Posterior cingulate gyrus (tissue), 11 donors: ENCODE measurements at regions not wholly inside any gene's neighbourhood (a gene's known extent, or its start where the extent isn't known, plus 50 kb on each side); places are given as distances from the start of the nearest gene placed in this dataset.

Source experiments
- DNase-seq, 10 donors: peaks; one replicate each; pipeline versions ENCODE4 v3.0.0 to v3.0.0-alpha.2; 2020 to 2021; ENCODE audit warnings: mixed read lengths in 3 of 10
- intact Hi-C: fragments of 100-400 bp; cut with DNase I; formaldehyde crosslinking; loops from one replicate; pipeline ENCODE4 v1.15.1; 2023

DNA sequence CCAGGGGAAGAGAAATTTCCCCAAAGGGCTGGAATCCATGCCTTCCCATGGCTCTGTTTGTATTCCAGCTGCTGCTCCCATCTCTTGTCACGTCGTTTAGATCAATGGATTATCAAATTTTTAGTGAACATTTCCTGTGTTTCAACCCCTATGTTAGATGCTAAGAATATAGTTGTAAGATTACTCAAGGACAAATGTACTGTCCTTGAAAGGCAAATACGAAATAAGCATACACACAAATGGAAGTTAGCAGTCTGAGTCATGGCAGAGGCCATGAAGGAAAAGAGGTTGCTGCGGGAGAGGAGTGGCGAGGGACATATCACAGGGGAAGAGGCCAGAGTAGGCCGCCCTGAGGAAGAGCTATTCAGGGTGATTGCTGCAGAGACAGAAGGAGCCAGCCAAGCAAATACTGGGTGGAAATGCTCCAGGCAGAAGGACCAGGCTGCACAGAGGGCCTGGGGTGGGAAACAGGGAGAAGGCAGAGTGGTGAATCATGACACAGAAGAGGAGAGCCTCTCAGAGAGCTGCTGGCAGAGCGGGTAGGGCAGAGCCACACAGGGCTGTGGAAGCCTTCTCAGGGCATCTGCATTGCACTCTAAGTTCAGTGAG lies 219.2 kb upstream of the LRFN2 start:
- no peak for DNase-seq
- intact Hi-C loops: no loop called here

DNA sequence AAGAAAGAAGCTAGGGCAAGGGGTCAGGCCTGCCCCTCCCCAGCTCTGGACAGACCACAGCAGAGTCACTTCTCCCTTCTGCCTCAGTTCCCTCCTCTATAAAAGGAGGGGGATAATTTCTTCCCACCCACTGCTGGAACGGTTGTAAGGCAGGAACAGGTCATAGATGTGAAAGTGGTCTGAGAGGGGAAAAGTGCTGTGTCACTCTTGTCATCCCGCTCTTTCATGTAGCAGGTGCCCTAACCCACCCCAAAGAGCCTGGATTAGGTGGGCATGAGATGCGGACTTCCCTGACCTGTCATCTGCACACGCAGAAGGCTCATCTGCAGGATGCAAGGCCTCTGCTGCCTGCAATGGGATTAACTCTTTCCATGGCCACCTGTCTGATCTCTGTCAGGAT lies 218.2 kb upstream of the LRFN2 start:
- intact Hi-C loops: no loop called here
- DNase-seq: no peak

DNA sequence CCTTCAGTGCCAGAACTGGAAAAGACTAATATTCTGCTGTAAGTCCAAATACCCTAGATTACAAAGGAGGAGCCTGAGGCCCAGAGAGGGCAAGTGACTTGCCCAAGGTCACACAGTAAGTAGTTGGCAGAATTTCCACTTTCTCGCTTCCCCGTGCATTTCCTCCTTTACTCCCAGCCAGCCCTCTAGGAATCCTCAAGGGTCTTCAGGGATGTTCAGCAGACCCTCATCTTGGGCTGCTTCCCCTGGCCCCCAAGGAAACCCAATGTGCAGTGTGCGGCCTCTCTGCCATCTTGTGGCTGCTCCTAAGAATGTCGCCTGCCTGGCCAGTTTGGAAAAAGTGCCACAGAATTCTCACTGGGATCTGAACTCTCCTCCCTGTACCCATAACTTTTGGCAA lies 217.7 kb upstream of the LRFN2 start:
- intact Hi-C loops: no loop called here
- DNase-seq: peak in 1 of 10 donors; percentile 67

DNA sequence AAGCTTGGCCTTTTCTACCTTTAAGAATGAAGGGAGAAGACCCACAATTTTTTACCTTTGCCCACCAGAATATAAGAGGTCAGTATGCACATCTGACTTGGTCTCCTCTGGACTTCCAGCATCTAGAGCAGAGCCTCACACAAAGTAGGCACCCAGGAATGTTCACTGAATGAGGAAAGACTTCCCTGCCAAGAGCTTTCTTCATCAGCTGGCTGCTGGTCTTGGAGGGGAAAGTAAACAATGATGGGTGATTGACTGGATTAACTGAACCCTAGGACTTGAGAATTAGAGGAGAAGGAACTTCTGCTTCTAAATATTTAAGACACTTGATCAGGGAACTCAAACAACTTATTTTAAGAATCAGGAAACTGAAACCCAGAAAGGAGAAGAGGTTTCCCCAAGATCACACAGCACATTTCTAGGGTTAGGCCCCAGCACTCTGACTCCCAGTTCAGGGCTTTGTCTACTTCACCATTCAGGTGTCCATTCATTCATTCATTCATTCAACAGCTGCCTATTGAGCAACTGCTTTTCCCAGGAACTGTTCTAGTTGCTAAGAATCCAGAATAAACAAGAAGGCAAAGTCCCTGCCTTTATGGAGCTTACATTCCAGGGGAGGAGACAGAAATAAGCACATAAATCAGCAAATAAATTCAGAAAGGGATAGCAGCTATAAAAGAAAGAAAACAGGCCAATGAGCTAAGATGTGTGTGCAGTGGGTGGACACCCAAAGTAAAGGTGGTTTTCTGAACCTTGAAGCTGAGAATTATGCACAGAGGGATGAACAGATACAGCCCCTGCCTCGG lies 216.9 kb upstream of the LRFN2 start:
- intact Hi-C loops: no loop called here
- no peak for DNase-seq

DNA sequence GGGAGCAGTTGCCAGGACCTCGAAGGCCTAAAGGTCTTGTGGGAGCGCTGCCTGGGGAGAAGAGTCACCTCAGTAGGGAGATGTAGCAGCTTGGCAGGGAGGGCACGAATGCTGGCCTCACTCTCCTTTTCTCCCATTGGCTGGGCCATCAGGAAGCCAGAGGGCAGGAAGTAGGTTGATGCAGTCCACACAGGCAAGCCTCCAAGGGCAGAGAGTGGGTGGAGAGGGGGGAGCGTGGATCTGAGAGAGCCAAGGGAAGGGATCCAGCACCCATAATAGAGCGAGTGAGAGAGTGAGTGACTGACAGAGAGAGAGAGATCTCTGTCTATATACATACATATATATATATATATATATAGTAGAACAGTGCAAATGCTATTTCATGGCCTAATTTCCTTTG lies 215.3 kb upstream of the LRFN2 start:
- DNase-seq: peak in 1 of 10 donors; percentile 33
- intact Hi-C loops: no loop called here

DNA sequence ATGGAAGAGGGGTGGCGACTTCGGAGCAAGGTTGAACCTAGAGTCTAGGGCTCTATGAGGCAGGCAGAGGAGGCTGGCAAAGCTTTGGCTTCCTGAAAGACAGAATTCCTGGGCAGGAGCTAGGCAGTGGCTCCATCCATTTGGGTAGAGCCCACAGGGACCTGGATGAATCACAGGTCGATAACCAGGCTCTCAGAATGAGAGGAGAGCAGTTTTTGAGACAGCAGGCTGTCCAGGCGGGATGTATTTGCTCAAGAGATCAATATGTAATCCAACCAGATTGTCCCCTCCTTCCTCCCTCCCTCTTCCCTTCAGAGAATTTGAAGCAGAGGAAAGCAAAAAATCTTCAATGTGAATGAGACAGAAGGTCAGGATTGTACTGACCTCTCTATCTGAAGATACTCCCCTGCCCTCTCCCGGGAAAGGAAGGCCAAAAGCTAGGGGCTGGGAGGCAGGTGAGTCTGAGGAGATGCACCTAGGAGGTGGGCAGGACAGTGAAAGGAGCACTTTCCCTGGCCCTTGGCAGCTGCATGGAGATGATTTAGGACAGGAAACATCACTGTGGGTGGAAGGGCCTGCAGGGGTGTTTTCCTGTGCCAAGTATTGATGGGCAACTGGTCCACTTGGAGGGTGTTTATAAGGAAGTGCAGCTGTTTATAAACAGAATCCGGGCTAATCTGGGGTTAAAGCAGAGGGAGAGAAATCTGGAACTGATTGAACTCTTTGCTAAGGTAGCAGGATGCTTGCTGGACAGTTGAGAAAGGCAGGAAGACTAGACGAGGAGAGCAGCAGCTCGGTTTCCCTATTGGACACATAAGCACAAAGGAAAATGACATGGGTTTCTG lies 212.4 kb upstream of the LRFN2 start:
- no peak for DNase-seq
- intact Hi-C loops: no loop called here

DNA sequence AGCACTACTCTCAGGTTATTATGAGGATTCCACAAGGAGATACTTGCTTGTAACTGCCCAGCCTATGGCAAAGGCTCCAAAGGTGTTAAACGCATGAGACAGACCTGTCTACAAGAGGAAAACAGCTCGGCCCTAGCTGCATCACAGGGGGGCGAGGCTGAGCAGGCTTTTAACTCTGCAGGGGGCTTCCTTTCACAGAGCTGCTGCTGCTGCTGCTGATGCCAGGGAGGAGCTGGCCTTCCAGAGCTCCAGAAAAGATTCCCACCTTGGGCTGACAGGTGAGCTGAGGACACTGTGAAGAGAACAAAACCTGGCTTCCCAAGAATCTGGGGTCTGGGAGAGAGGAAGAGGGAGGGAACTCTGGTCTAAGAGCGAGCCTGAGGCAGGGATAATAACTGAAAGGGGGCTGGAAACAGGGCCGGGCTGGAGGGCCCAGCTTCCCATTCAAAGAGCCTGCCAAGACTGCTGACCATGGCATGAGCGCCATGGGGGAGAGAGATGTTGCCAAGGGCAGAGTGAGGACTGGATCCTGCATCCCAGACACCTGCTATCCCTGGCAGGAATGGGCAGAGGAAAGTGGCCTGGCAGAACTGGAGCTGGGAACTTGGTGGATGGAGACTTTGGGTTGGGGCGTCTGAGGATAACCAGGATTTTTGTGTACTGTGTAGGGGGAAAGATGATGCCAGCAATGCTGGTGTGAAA lies 211.1 kb upstream of the LRFN2 start:
- intact Hi-C loops: no loop called here

DNA sequence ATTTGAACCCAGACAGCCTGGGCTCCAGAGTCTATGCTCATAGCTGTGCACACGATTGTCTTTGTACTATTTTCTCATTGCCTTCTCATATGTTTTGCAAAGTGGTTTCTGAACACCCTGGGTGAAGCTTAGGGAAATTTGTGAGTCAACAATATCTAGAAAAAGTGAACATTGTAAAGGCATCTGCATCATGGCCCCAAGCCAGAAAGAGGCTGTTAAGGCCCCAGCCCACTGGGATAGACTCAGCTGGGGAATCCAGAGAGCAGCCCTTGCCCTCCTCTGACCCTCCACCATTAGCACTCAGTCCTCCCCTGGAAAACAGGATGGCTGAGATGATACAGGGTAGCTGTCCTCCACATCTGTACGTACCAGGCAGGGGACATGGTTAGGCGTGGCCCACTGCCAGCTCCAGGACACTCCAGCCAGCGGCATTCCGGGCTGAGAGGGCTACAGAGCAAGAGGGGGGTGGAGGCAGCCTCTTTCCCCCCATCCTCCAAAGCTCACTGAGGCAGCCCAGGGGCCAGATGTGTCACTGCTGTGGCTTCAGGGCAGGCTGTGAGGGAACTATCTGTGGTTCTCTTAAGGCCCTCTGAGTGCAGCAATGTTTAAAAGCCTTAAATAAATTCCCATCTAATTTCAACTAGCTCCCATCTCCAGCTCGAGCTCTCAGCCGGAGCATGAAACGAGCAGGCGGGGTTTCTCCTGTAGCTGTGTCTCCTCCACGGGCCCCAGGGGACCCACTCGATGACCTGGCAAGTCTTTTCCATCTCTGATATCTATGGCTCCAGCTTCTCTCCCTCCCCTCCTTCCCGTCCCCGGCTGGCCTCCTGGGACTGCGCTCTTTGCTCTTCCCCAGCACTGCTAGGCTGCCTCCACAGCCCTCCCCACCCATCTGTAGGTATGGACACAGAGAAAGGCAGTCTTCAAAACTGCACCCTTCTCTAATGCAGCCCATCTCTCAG lies 209.4 kb upstream of the LRFN2 start:
- DNase-seq: no peak
- intact Hi-C loops: no loop called here

More for the DNA sequence above, 211.1 kb upstream of the LRFN2 start:
- DNase-seq: no peak

DNA sequence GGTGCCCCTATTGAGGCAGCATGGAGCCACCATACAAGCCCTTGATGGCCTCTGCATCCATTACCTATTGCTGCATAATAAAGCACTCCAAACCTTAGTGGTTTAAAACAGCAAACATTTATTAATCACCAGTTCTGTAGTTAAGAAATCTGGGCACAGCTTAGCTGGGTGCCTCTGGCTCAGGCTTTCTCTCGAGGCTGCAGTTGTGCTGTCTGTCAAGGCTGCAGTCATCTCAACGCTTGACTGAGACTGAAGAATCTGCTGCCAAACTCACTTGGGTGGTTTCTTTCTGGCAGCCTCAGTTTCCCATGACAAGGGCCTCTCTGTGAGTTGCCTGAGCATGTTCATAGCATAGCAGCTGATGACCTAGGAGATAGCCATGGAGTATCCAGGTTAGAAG lies 207.4 kb upstream of the LRFN2 start:
- DNase-seq: no peak
- intact Hi-C loops: no loop called here

DNA sequence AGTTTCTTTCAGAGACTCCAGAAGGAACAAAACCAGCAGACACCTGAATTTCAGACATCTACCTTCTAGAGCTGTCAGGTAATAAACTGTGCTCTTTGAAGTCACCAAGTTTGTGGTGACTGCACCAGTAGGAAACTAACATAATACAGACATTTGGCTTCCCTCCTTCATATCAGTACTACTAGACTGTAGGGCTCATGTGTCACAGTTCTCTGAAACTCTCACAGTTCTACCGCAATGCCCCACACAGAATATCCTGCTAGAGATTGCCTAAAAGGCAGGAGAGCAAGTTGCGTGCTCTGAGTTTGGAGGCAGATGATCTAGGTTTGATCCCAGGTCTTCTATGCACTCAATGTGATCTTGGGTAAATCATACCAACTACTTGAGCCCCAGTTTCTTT lies 205.0 kb upstream of the LRFN2 start:
- intact Hi-C loops: no loop called here

DNA sequence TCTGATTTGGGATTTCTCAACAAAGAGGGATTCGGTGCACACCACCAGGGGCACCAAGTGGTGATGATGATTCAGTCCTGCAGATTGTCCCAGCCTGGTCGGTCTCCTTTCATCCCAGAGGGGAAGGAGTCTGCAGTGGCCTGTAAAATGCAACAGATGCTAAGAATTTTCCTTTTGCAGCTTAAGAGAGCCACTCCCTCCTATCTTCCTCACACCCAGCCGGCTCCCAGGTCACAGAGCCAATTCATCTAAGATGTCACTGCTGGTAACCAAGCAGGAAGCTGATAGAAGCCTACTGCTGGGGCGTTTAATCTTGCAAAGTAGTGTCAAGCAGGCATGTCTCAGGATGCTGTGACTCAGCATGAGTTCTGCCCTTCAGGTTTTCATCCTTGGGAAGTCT lies 203.8 kb upstream of the LRFN2 start:
- no peak for DNase-seq
- intact Hi-C loops: no loop called here

More for the DNA sequence above, 205.0 kb upstream of the LRFN2 start:
- no peak for DNase-seq

DNA sequence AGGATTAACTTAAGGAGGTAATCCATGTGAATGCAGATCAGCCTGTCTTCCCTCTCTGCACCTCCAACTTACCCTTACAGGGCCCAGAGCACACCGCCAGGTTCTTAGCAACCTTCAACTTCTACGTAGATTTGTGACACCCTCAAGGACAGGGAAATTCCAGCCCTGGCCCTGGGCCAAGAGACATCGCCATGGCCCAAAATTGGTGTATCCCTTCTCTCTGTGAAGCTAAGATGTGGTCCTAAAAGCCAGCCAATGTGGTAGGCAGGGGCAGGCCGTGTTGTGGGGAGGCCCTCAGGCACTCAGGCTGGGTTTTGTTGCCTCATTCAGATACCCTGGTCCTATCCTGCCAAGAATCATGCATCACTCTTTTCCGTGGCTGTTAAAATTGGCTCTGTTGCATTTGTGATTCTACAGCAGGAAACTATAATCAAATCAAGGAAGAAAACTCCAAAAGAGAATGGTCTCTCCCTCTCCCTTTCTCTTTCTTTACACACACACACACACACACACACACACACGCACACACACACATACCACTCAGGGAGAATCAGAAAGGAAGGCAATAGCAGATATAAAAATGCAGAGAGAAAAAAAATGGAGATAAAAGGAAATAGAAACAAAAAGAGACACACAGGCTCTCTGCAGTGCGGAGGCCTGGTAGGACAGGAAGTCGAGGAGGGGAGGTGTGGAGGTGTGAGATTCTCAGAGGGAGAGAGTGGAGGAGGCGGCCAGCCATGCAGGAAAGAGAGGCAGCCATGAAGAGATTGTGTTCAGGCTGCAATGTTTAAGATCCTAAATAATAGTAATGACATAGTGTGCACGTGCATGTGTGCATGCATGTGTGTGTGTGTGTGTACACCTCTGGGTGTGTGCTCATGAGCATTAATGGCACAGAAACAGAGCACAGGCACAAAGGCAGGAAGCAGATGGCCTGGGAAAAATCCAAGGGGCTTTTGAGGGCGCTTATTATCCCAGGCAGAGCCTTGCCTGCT lies 201.8 kb upstream of the LRFN2 start:
- peak in 5 of 10 donors; percentile 31 to 87 (median 53) for DNase-seq
- intact Hi-C loops: no loop called here

DNA sequence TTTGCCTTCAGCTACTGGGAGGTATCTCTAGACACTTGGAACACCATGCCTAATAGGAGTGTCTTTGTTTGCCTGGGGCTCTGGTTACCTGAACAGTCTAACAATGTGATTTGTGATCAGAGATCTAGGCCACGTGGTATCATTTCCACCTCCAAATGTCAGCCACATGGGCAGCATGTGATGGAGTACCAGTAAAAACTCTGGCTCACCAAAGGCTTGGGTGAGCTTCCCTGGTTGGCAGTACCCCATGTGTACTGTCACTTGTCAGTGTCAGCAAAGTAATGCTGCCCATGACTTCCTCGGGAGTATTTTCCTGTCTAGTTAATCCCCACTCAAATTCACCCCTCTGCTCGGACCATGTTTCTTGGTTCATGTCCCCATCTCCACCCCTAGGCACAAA lies 195.2 kb upstream of the LRFN2 start:
- intact Hi-C loops: no loop called here
- DNase-seq: no peak

DNA sequence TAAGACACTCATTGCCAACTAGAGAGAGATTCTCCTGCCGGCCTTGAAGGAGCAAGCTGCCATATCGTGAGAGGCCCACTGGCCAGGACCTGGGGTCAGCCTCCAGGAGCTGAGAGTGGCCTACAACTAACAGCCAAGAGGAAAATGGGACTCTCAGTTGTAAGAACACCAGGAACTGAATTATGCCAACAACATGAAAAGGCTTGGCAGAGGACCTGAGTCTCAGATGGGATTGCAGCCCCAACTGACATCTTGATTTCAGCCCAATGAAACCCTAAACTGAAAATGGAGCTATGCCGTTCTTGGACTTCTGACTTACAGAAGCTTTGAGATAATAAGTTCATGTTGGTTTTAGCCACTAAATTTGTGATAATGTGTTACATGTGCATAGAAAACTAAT lies 193.5 kb upstream of the LRFN2 start:
- intact Hi-C loops: no loop called here
- DNase-seq: no peak

DNA sequence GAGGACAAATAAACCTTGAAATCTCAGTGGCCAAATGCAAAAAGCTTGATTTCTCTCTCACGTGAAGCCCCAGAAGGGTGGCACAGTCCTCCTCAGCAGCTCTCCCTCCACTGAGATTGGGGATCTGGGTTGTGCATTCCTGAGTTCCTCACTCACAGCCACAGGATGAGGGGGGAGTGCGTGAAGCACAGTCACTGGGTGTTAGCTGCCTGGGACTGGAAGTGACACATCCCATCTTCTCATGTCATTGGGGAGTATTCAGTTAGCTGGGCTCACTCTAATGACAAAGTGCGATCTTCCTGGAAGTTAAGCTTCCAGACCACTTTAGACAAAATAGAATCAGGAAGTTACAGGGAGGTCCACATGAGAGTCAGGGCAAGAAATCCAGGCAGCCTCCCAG lies 192.2 kb upstream of the LRFN2 start:
- intact Hi-C loops: no loop called here
- no peak for DNase-seq

DNA sequence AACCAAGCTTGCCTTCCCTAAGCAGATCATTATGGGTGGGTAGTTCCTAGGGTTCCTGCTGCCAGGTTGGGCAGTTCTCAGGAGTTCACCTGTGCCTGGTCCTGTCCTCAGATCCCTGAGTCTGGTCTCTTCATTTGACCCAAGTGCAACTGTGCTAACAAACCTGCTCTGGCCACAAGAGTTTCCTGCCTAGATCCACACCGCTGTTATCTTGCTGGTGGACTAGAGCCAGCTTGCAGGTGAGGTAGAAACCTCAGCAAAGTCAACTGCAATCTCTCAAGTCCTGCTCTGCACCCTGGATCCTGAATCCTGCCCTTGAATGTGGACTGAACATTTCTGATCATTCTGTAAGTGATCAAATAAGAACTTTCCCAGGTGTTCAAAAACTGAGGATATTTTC lies 191.8 kb upstream of the LRFN2 start:
- no peak for DNase-seq
- intact Hi-C loops: no loop called here

DNA sequence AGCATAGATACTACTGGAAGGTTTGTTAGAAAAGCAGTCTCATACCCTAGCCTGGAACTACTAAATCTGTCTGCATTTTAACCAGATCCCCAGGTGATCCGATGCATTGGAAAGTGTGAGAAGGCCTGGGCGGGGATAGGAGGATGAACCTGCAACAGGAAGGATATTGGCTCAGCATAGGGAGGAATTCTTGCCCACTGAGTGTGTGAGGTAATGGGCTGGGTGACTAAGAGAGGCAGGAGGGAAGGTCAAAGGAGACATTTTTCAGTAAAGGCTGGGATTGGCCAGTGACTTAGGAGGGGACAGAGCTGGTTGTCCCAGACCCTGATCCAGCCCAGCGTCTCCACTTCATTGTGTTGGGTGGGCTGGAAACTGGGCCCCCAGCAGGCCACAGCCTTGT lies 191.0 kb upstream of the LRFN2 start:
- no peak for DNase-seq
- intact Hi-C loops: no loop called here

DNA sequence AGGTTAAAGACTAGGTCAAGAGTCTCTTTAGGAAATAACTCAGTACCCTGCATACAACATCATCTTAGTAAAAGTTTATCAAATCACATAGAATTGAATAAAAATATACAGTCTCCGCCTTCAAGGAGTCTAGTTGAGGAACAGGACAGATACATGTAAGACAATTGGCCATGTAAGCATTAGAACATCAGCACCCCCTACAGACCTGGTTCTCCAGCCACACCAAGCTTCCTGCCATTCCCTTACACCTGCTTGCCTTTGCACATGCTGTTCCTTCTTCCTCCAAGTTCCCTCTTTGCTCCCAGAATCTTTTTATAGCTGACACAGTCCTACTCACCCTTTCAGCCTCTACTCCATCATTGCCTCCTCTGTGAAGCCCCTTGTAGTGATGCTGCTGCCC lies 187.8 kb upstream of the LRFN2 start:
- DNase-seq: no peak
- intact Hi-C loops: no loop called here

DNA sequence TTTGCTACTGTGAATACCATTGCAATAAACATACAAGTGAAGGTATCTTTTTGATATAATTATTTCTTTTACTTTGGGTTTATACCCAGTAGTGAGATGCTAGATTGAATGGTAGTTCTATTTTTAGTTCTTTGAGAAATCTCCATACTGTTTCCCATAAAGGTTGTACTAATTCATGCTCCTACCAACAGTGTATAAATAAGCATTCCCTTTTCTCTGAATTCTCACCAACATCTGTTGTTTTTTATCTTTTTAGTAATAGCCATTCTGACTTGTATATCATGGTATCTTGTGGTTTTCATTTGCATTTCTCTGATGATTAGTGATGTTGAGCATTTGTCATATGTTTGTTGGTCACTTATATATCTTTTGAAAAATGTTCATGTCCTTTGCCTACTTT lies 183.6 kb upstream of the LRFN2 start:
- intact Hi-C loops: no loop called here
- no peak for DNase-seq
